ENCODE measurements at regions not wholly inside any gene's neighbourhood (a gene's known extent, or its start where the extent isn't known, plus 50 kb on each side); places are given as distances from the start of the nearest gene placed in this dataset.

DNA sequence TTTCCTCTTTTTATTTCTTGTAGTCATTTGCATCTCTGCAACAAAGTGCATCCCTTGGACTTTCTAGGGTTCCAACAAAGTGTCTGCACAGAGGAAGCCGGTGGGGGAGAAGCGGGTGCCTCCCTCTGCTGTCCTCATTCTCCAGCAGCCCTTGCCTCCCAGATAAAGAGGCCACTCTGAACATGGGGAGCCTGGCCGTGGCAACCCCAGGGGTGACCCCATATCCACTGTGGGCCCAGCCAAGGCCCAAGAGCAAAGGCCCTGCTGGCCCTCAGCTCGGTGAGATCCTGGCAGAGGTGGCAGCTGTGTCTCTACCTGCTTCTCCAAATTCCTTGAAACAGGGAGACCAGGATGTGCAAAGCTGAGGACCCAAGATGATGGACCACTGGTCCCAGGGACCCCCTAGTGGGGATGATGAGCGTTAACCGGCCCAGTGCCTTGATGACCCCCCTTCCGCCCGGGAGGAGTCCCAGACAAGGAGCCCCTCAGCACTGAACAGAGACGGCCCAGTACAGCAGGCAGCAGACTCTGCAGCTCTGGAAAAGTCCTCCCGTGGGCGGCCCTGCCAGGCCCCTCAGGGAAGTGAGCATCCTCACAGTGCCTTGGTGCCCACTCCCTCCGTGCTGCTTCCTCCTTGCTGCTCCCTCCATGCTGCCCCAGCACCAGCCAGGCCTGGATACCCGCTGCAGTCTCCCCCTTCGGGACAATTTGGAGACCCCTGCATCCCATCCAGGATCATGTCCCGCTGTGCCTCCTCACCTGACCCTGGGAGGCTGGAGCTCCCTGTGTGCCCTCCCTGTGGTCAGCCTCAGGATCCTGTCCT lies 62.5 kb downstream of the MRPL36 start:
- TF ChIP-seq, protein P1, sequence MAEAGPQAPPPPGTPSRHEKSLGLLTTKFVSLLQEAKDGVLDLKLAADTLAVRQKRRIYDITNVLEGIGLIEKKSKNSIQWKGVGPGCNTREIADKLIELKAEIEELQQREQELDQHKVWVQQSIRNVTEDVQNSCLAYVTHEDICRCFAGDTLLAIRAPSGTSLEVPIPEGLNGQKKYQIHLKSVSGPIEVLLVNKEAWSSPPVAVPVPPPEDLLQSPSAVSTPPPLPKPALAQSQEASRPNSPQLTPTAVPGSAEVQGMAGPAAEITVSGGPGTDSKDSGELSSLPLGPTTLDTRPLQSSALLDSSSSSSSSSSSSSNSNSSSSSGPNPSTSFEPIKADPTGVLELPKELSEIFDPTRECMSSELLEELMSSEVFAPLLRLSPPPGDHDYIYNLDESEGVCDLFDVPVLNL (CRISPR knock-in tag; IDR thresholded peaks at IDR 0.05; ENCODE audit: borderline replicate concordance, low read depth) = no peak
- TF ChIP-seq, protein P2, sequence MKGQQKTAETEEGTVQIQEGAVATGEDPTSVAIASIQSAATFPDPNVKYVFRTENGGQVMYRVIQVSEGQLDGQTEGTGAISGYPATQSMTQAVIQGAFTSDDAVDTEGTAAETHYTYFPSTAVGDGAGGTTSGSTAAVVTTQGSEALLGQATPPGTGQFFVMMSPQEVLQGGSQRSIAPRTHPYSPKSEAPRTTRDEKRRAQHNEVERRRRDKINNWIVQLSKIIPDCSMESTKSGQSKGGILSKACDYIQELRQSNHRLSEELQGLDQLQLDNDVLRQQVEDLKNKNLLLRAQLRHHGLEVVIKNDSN (CRISPR knock-in tag; IDR thresholded peaks at IDR 0.05) = no peak
- TF ChIP-seq, protein P3, sequence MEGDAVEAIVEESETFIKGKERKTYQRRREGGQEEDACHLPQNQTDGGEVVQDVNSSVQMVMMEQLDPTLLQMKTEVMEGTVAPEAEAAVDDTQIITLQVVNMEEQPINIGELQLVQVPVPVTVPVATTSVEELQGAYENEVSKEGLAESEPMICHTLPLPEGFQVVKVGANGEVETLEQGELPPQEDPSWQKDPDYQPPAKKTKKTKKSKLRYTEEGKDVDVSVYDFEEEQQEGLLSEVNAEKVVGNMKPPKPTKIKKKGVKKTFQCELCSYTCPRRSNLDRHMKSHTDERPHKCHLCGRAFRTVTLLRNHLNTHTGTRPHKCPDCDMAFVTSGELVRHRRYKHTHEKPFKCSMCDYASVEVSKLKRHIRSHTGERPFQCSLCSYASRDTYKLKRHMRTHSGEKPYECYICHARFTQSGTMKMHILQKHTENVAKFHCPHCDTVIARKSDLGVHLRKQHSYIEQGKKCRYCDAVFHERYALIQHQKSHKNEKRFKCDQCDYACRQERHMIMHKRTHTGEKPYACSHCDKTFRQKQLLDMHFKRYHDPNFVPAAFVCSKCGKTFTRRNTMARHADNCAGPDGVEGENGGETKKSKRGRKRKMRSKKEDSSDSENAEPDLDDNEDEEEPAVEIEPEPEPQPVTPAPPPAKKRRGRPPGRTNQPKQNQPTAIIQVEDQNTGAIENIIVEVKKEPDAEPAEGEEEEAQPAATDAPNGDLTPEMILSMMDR (IDR thresholded peaks at IDR 0.05) = no peak
- TF ChIP-seq ESRRA (CRISPR knock-in tag; IDR thresholded peaks at IDR 0.05; ENCODE audit: borderline replicate concordance) = no peak
- no peak for TF ChIP-seq JUN (CRISPR knock-in tag; IDR thresholded peaks at IDR 0.05)
- TF ChIP-seq ZNF138 (CRISPR knock-in tag; conservative IDR thresholded peaks at IDR 0.05) = no peak
- TF ChIP-seq, protein P4, sequence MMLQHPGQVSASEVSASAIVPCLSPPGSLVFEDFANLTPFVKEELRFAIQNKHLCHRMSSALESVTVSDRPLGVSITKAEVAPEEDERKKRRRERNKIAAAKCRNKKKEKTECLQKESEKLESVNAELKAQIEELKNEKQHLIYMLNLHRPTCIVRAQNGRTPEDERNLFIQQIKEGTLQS (CRISPR knock-in tag; conservative IDR thresholded peaks at IDR 0.05) = no peak
- TF ChIP-seq SP1 (CRISPR knock-in tag; conservative IDR thresholded peaks at IDR 0.05) = no peak
- TF ChIP-seq, protein P5, sequence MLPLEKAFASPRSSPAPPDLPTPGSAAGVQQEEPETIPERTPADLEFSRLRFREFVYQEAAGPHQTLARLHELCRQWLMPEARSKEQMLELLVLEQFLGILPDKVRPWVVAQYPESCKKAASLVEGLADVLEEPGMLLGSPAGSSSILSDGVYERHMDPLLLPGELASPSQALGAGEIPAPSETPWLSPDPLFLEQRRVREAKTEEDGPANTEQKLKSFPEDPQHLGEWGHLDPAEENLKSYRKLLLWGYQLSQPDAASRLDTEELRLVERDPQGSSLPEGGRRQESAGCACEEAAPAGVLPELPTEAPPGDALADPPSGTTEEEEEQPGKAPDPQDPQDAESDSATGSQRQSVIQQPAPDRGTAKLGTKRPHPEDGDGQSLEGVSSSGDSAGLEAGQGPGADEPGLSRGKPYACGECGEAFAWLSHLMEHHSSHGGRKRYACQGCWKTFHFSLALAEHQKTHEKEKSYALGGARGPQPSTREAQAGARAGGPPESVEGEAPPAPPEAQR (CRISPR knock-in tag; IDR thresholded peaks at IDR 0.05) = no peak
- no peak for TF ChIP-seq ETV6 (CRISPR knock-in tag; IDR thresholded peaks at IDR 0.05)
- no peak for TF ChIP-seq ZNF232 (CRISPR knock-in tag; IDR thresholded peaks at IDR 0.05)

Measured in WTC11 (cell line).